ENCODE measurements at regions not wholly inside any gene's neighbourhood (a gene's known extent, or its start where the extent isn't known, plus 50 kb on each side); places are given as distances from the start of the nearest gene placed in this dataset.

- no peak for DNase-seq (ENCODE audit: low read depth in 1 of 2, low spot score in 1 of 2)
- H3K4me1 ChIP-seq (ENCODE audit: low read depth), result peaks cover 8% of the 10 kb centered on the region
Measured at GRCh38 chr4:20456407-20456806, 204.7 kb downstream of the SLIT2 start.

GRCh38 chr4:20462426-20463175, 210.9 kb downstream of the SLIT2 start:
- DNase-seq (ENCODE audit: low read depth in 1 of 2, low spot score in 1 of 2), result peak in 1 of 2 donors; percentile 15
- no peak for TF ChIP-seq CTCF (IDR thresholded peaks at IDR 0.05; ENCODE audit: low read depth, low read length)
- H3K4me3 ChIP-seq, result no peak overlapping the region
- no peaks in the 10 kb centered on the region for H3K27me3 ChIP-seq
- H3K9me3 ChIP-seq (ENCODE audit: low read depth), result no peaks in the 10 kb centered on the region
- H3K4me1 ChIP-seq (ENCODE audit: low read depth), result peaks cover 2% of the 10 kb centered on the region
- H3K36me3 ChIP-seq, result no peaks in the 10 kb centered on the region
- no peak overlapping the region for H3K27ac ChIP-seq

More at GRCh38 chr4:20456407-20456806, 204.7 kb downstream of the SLIT2 start:
- Histone ChIP-seq H3K9me3 (ENCODE audit: low read depth) (no peaks in the 10 kb centered on the region), H3K27me3 (no peaks in the 10 kb centered on the region), H3K4me3 (no peak overlapping the region), H3K36me3 (no peaks in the 10 kb centered on the region), H3K27ac (no peak overlapping the region)
- TF ChIP-seq CTCF (IDR thresholded peaks at IDR 0.05; ENCODE audit: low read depth, low read length), result no peak

- H3K9me3 ChIP-seq (ENCODE audit: low read depth), result no peaks in the 10 kb centered on the region
- no peak overlapping the region for H3K27ac ChIP-seq
- H3K4me3 ChIP-seq, result no peak overlapping the region
- TF ChIP-seq CTCF (IDR thresholded peaks at IDR 0.05; ENCODE audit: low read depth, low read length), result no peak
- no peaks in the 10 kb centered on the region for H3K4me1 ChIP-seq (ENCODE audit: low read depth)
- no peaks in the 10 kb centered on the region for H3K27me3 ChIP-seq
- H3K36me3 ChIP-seq, result no peaks in the 10 kb centered on the region
- no peak for DNase-seq (ENCODE audit: low read depth in 1 of 2, low spot score in 1 of 2)
Measured at GRCh38 chr4:20463176-20463430, 211.4 kb downstream of the SLIT2 start.

GRCh38 chr4:20464381-20464780, 212.7 kb downstream of the SLIT2 start:
- H3K9me3 ChIP-seq (ENCODE audit: low read depth), result no peaks in the 10 kb centered on the region
- H3K4me1 ChIP-seq (ENCODE audit: low read depth), result no peaks in the 10 kb centered on the region
- peak in 1 of 2 donors; percentile 67 for DNase-seq (ENCODE audit: low read depth in 1 of 2, low spot score in 1 of 2)
- H3K36me3 ChIP-seq, result no peaks in the 10 kb centered on the region
- no peak overlapping the region for H3K4me3 ChIP-seq
- no peaks in the 10 kb centered on the region for H3K27me3 ChIP-seq
- TF ChIP-seq CTCF (IDR thresholded peaks at IDR 0.05; ENCODE audit: low read depth, low read length), result no peak
- H3K27ac ChIP-seq, result no peak overlapping the region

- H3K27me3 ChIP-seq, result no peaks in the 10 kb centered on the region
- peak; percentile 53 to 62 for DNase-seq (ENCODE audit: low read depth in 1 of 2, low spot score in 1 of 2)
- H3K9me3 ChIP-seq (ENCODE audit: low read depth), result no peaks in the 10 kb centered on the region
- H3K36me3 ChIP-seq, result no peaks in the 10 kb centered on the region
- H3K27ac ChIP-seq, result no peak overlapping the region
- H3K4me3 ChIP-seq, result no peak overlapping the region
- TF ChIP-seq CTCF (IDR thresholded peaks at IDR 0.05; ENCODE audit: low read depth, low read length), result no peak
- H3K4me1 ChIP-seq (ENCODE audit: low read depth), result peaks cover 8% of the 10 kb centered on the region
Measured at GRCh38 chr4:20474119-20474518, 222.4 kb downstream of the SLIT2 start.
